ENCODE measurements at regions not wholly inside any gene's neighbourhood (a gene's known extent, or its start where the extent isn't known, plus 50 kb on each side); places are given as distances from the start of the nearest gene placed in this dataset.

- TF ChIP-seq EZH2 (IDR thresholded peaks at IDR 0.05; ENCODE audit: low read depth, low read length, severe bottlenecking) (no peak), FOSL1 (IDR thresholded peaks at IDR 0.05; ENCODE audit: insufficient read depth, low read depth, low read length) (no peak), USF2 (IDR thresholded peaks at IDR 0.05; ENCODE audit: low read length) (no peak), TAF7 (optimal IDR thresholded peaks at IDR 0.05; ENCODE audit: borderline replicate concordance, low read depth, low read length) (no peak)
These were observed 214.2 kb downstream of the MAF start (continued) for GRCh38 chr16:79386299-79386698.

Measured in H1 (cell line).